Adrenal gland (tissue), 5 donors: ENCODE measurements at regions not wholly inside any gene's neighbourhood (a gene's known extent, or its start where the extent isn't known, plus 50 kb on each side); places are given as distances from the start of the nearest gene placed in this dataset.

Source experiments
- POLR2A ChIP-seq, 2 donors: fragments of 450-650 bp; IDR thresholded peaks; one replicate each; pipeline ENCODE4 v1.6.1; 2017; ENCODE audit warnings: antibody characterized with exemption in 2 of 2, mild to moderate bottlenecking in 2 of 2, moderate library complexity in 1 of 2
- TF ChIP-seq, protein P1 (sequence below), 6 experiments: fragments of 450-650 bp in 4 of 6; fragments of 200-600 bp in 2 of 6; sonication (generic) in 1 of 6; IDR thresholded peaks; 1 replicate in 5 of 6; 2 replicates in 1 of 6; pipeline versions ENCODE4 v1.5.1 to v1.8.0; 2016 to 2021; ENCODE audit warnings: antibody characterized with exemption in 6 of 6, mild to moderate bottlenecking in 2 of 6, moderate library complexity in 1 of 6
- donor health status: DM: no; HTN: no; CAD: no.

DNA sequence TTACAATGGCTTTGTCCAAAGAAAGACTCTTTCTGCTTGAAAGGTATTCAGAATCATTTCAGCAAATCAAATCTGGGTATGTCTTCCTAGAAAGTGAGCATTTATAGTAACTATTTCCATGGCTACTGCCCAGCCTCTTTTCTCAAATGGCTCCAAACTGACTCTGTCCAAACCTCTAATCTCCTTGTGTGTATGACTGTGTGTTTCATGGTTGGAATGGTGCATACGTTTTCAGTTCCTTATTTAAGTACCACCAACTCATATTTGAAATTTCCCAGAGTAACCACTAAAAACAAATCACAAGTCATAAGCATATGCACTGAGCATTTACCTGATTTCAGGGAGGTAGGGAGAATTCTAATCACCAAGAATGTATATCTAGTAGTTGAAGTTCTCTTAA is 106.0 kb downstream of the TMEM144 start:
- no peak for TF ChIP-seq POLR2A (IDR thresholded peaks at IDR 0.05)
- TF ChIP-seq, protein P1, sequence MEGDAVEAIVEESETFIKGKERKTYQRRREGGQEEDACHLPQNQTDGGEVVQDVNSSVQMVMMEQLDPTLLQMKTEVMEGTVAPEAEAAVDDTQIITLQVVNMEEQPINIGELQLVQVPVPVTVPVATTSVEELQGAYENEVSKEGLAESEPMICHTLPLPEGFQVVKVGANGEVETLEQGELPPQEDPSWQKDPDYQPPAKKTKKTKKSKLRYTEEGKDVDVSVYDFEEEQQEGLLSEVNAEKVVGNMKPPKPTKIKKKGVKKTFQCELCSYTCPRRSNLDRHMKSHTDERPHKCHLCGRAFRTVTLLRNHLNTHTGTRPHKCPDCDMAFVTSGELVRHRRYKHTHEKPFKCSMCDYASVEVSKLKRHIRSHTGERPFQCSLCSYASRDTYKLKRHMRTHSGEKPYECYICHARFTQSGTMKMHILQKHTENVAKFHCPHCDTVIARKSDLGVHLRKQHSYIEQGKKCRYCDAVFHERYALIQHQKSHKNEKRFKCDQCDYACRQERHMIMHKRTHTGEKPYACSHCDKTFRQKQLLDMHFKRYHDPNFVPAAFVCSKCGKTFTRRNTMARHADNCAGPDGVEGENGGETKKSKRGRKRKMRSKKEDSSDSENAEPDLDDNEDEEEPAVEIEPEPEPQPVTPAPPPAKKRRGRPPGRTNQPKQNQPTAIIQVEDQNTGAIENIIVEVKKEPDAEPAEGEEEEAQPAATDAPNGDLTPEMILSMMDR (IDR thresholded peaks at IDR 0.05): no peak
